Panc1 (cell line): ENCODE measurements at regions not wholly inside any gene's neighbourhood (a gene's known extent, or its start where the extent isn't known, plus 50 kb on each side); places are given as distances from the start of the nearest gene placed in this dataset.

Experiments used
- CTCF ChIP-seq: fragments of 450-650 bp; IDR thresholded peaks from 2 replicates; pipeline ENCODE4 v1.5.1; 2017; ENCODE audit warnings: mild to moderate bottlenecking
- POLR2AphosphoS5 ChIP-seq: IDR thresholded peaks from 2 replicates; pipeline ENCODE4 v1.6.1; 2012; ENCODE audit warnings: mild to moderate bottlenecking, low read depth, low read length, moderate library complexity
- REST ChIP-seq, 2 experiments: IDR thresholded peaks; 2 replicates each; pipeline ENCODE4 v1.6.1; 2011 to 2012; ENCODE audit warnings: low read depth in 2 of 2, control low read depth in 1 of 2, low read length in 1 of 2, mild to moderate bottlenecking in 1 of 2, moderate library complexity in 1 of 2; ENCODE audit not compliant: insufficient read depth in 1 of 2

GRCh38 chr3:178304758-178305467, 231.3 kb upstream of the KCNMB2 start:
- no peak for TF ChIP-seq CTCF
- TF ChIP-seq REST (IDR thresholded peaks at IDR 0.05; ENCODE audit: insufficient read depth in 1 of 2, low read depth in 2 of 2, low read length in 1 of 2), result no peak
- no peak for TF ChIP-seq POLR2AphosphoS5
